GM23338 (cell line): ENCODE measurements at regions not wholly inside any gene's neighbourhood (a gene's known extent, or its start where the extent isn't known, plus 50 kb on each side); places are given as distances from the start of the nearest gene placed in this dataset.

ENCODE experiments used
- EZH2 ChIP-seq: fragments of 200-600 bp; sonication (generic); IDR thresholded peaks from one replicate; pipeline ENCODE4 v1.8.0; 2017; ENCODE audit warnings: antibody characterized with exemption, mild to moderate bottlenecking, low read depth; ENCODE audit not compliant: unreplicated experiment
- TF ChIP-seq, protein P1 (sequence below): IDR thresholded peaks from 2 replicates; pipeline ENCODE4 v1.6.1; 2016; ENCODE audit warnings: antibody characterized with exemption
- TF ChIP-seq, protein P2 (sequence below), 2 experiments: fragments of 200-600 bp in 1 of 2; sonication (generic) in 1 of 2; conservative IDR thresholded peaks; 2 replicates each; pipeline versions ENCODE4 v1.5.1 to v1.6.1; 2016 to 2017; ENCODE audit warnings: antibody characterized with exemption in 2 of 2, low read depth in 2 of 2, mild to moderate bottlenecking in 2 of 2, moderate library complexity in 1 of 2

DNA sequence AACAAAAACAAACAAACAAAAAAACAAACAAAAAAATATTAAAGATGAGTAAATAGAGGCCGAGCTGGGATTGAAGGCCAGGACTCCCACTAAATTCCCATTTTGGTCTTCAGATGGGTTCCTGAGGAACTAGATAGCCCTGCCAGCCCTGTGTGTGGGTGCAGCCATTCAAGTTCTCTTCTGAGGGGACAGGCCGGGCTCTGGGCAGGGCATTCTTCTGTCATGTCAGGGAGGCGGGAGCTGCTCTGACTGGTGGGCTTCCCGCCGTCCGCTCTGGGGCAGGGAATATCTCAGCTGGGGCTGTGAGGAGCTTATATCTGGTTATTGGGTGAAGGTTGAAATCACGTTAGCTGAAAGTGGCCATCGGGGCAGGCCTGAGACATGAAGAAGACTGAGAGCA is 127.3 kb upstream of the CXCR4 start:
- no peak for TF ChIP-seq EZH2
- TF ChIP-seq, protein P1, sequence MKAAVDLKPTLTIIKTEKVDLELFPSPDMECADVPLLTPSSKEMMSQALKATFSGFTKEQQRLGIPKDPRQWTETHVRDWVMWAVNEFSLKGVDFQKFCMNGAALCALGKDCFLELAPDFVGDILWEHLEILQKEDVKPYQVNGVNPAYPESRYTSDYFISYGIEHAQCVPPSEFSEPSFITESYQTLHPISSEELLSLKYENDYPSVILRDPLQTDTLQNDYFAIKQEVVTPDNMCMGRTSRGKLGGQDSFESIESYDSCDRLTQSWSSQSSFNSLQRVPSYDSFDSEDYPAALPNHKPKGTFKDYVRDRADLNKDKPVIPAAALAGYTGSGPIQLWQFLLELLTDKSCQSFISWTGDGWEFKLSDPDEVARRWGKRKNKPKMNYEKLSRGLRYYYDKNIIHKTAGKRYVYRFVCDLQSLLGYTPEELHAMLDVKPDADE: no peak
- TF ChIP-seq, protein P2, sequence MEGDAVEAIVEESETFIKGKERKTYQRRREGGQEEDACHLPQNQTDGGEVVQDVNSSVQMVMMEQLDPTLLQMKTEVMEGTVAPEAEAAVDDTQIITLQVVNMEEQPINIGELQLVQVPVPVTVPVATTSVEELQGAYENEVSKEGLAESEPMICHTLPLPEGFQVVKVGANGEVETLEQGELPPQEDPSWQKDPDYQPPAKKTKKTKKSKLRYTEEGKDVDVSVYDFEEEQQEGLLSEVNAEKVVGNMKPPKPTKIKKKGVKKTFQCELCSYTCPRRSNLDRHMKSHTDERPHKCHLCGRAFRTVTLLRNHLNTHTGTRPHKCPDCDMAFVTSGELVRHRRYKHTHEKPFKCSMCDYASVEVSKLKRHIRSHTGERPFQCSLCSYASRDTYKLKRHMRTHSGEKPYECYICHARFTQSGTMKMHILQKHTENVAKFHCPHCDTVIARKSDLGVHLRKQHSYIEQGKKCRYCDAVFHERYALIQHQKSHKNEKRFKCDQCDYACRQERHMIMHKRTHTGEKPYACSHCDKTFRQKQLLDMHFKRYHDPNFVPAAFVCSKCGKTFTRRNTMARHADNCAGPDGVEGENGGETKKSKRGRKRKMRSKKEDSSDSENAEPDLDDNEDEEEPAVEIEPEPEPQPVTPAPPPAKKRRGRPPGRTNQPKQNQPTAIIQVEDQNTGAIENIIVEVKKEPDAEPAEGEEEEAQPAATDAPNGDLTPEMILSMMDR (conservative IDR thresholded peaks at IDR 0.05; ENCODE audit: low read depth in 2 of 2): no peak
